CD4-positive, alpha-beta T cell treated with Interleukin-17A for 4 hours (primary cell): ENCODE measurements at regions not wholly inside any gene's neighbourhood (a gene's known extent, or its start where the extent isn't known, plus 50 kb on each side); places are given as distances from the start of the nearest gene placed in this dataset.

Experiments
- DNase-seq: peaks from one replicate; pipeline ENCODE4 v3.0.0-alpha.2; 2020; ENCODE audit warnings: mixed read lengths

- no peak for DNase-seq
Observed at GRCh38 chr13:39100996-39101738, 62.9 kb downstream of the NHLRC3 start.

GRCh38 chr13:39102981-39103490 lies 64.8 kb downstream of the NHLRC3 start:
- no peak for DNase-seq

GRCh38 chr13:39105110-39105509 lies 66.9 kb downstream of the NHLRC3 start:
- no peak for DNase-seq

GRCh38 chr13:39106216-39107005 lies 68.2 kb downstream of the NHLRC3 start:
- DNase-seq: no peak

- no peak for DNase-seq
Observed at GRCh38 chr13:39107561-39107960, 69.3 kb downstream of the NHLRC3 start.

GRCh38 chr13:39108783-39109182 lies 70.5 kb downstream of the NHLRC3 start:
- no peak for DNase-seq

- DNase-seq: no peak
Observed at GRCh38 chr13:39110518-39111097, 72.4 kb downstream of the NHLRC3 start.

- no peak for DNase-seq
Observed at GRCh38 chr13:39111145-39111544, 72.9 kb downstream of the NHLRC3 start.

- no peak for DNase-seq
Observed at GRCh38 chr13:39119422-39119821, 81.2 kb downstream of the NHLRC3 start.

- DNase-seq: no peak
Observed at GRCh38 chr13:39123578-39123977, 85.3 kb downstream of the NHLRC3 start.

- no peak for DNase-seq
Observed at GRCh38 chr13:39129213-39129612, 91.0 kb downstream of the NHLRC3 start.

GRCh38 chr13:39130301-39130700 lies 92.0 kb downstream of the NHLRC3 start:
- no peak for DNase-seq

GRCh38 chr13:39132286-39133230 lies 94.3 kb downstream of the NHLRC3 start:
- DNase-seq: no peak

GRCh38 chr13:39133781-39134180 lies 95.5 kb downstream of the NHLRC3 start:
- DNase-seq: no peak

- no peak for DNase-seq
Observed at GRCh38 chr13:39134574-39134973, 96.3 kb downstream of the NHLRC3 start.

GRCh38 chr13:39144391-39144790 lies 106.1 kb downstream of the NHLRC3 start:
- no peak for DNase-seq

GRCh38 chr13:39144941-39145533 lies 106.8 kb downstream of the NHLRC3 start:
- no peak for DNase-seq

- no peak for DNase-seq
Observed at GRCh38 chr13:39148513-39148961, 110.3 kb downstream of the NHLRC3 start.

GRCh38 chr13:39149896-39150295 lies 111.6 kb downstream of the NHLRC3 start:
- DNase-seq: no peak

GRCh38 chr13:39154041-39154440 lies 115.8 kb downstream of the NHLRC3 start:
- DNase-seq: no peak

GRCh38 chr13:39159393-39159792 lies 121.1 kb downstream of the NHLRC3 start:
- DNase-seq: no peak

- DNase-seq: no peak
Observed at GRCh38 chr13:39159846-39160370, 121.7 kb downstream of the NHLRC3 start.
